Nephron progenitor cell (in vitro differentiated cells): ENCODE measurements at regions not wholly inside any gene's neighbourhood (a gene's known extent, or its start where the extent isn't known, plus 50 kb on each side); places are given as distances from the start of the nearest gene placed in this dataset.

Experiments
- DNase-seq: peaks from one replicate; pipeline ENCODE4 v3.0.0; 2021
- H3K27ac Mint-ChIP-seq: 2 replicates; pipeline ENCODE4 v1.8.0; 2021; ENCODE audit warnings: mild to moderate bottlenecking, moderate library complexity, mixed read lengths
- H3K27me3 Mint-ChIP-seq: 2 replicates; pipeline ENCODE4 v1.8.0; 2021; ENCODE audit warnings: mild to moderate bottlenecking, low read depth, mixed read lengths; ENCODE audit not compliant: poor library complexity
- H3K36me3 Mint-ChIP-seq: 2 replicates; pipeline ENCODE4 v1.8.0; 2021; ENCODE audit warnings: low read depth, mixed read lengths
- H3K4me1 Mint-ChIP-seq: 2 replicates; pipeline ENCODE4 v1.8.0; 2021; ENCODE audit warnings: mixed read lengths
- H3K4me3 Mint-ChIP-seq: 2 replicates; pipeline ENCODE4 v1.8.0; 2021; ENCODE audit warnings: mild to moderate bottlenecking, moderate library complexity, mixed read lengths
- H3K9me3 Mint-ChIP-seq: 2 replicates; pipeline ENCODE4 v1.8.0; 2021; ENCODE audit warnings: mild to moderate bottlenecking, moderate library complexity, mixed read lengths
- CTCF ChIP-seq: fragments of 200-600 bp; sonication (generic); IDR thresholded peaks from 2 replicates; pipeline ENCODE4 v1.5.0; 2021; ENCODE audit warnings: antibody characterized with exemption

- Mint-ChIP-seq H3K4me3 (no peak overlapping the region), H3K9me3 (peaks cover 4% of the 10 kb centered on the region), H3K27me3 (no peaks in the 10 kb centered on the region), H3K36me3 (no peaks in the 10 kb centered on the region), H3K27ac (no peak overlapping the region), H3K4me1 (peaks cover 81% of the 10 kb centered on the region)
- no peak for TF ChIP-seq CTCF
- DNase-seq = no peak
Measured at GRCh38 chr22:49521787-49522224, 305.9 kb downstream of the BRD1 start.

- Mint-ChIP-seq H3K27ac (peak overlapping the region; percentile 82), H3K9me3 (peaks cover 4% of the 10 kb centered on the region), H3K27me3 (peaks cover 7% of the 10 kb centered on the region), H3K4me3 (peak overlapping the region; percentile 33), H3K36me3 (no peaks in the 10 kb centered on the region), H3K4me1 (peaks cover 85% of the 10 kb centered on the region)
- peak; percentile 55 for DNase-seq
- TF ChIP-seq CTCF = no peak
Measured at GRCh38 chr22:49519117-49519737, 308.4 kb downstream of the BRD1 start.

GRCh38 chr22:49518436-49518970 is 309.2 kb downstream of the BRD1 start:
- Mint-ChIP-seq H3K27me3 (peaks cover 14% of the 10 kb centered on the region), H3K4me1 (peaks cover 85% of the 10 kb centered on the region), H3K36me3 (no peaks in the 10 kb centered on the region), H3K27ac (no peak overlapping the region), H3K9me3 (peaks cover 8% of the 10 kb centered on the region), H3K4me3 (peak overlapping the region; percentile 22)
- DNase-seq = no peak
- TF ChIP-seq CTCF = no peak

- H3K4me3 Mint-ChIP-seq = no peak overlapping the region
- no peak for DNase-seq
- H3K4me1 Mint-ChIP-seq = peaks cover 84% of the 10 kb centered on the region
- no peak for TF ChIP-seq CTCF
- H3K9me3 Mint-ChIP-seq = peaks cover 9% of the 10 kb centered on the region
- peak overlapping the region; percentile 36 for H3K27ac Mint-ChIP-seq
- H3K36me3 Mint-ChIP-seq = no peaks in the 10 kb centered on the region
- H3K27me3 Mint-ChIP-seq = peaks cover 22% of the 10 kb centered on the region
Measured at GRCh38 chr22:49517667-49518185, 309.9 kb downstream of the BRD1 start.

GRCh38 chr22:49517211-49517610 is 310.5 kb downstream of the BRD1 start:
- Mint-ChIP-seq H3K9me3 (peaks cover 10% of the 10 kb centered on the region), H3K27me3 (peaks cover 26% of the 10 kb centered on the region), H3K4me3 (no peak overlapping the region), H3K27ac (no peak overlapping the region), H3K36me3 (no peaks in the 10 kb centered on the region), H3K4me1 (peaks cover 81% of the 10 kb centered on the region)
- no peak for TF ChIP-seq CTCF
- DNase-seq = no peak

- H3K36me3 Mint-ChIP-seq = peaks cover 6% of the 10 kb centered on the region
- peaks cover 67% of the 10 kb centered on the region for H3K4me1 Mint-ChIP-seq
- no peak overlapping the region for H3K27ac Mint-ChIP-seq
- peaks cover 26% of the 10 kb centered on the region for H3K27me3 Mint-ChIP-seq
- TF ChIP-seq CTCF = no peak
- H3K4me3 Mint-ChIP-seq = no peak overlapping the region
- no peak for DNase-seq
- H3K9me3 Mint-ChIP-seq = peaks cover 21% of the 10 kb centered on the region
Measured at GRCh38 chr22:49515475-49515874, 312.2 kb downstream of the BRD1 start.
